Bronchial epithelial cell (primary cell): ENCODE measurements at regions not wholly inside any gene's neighbourhood (a gene's known extent, or its start where the extent isn't known, plus 50 kb on each side); places are given as distances from the start of the nearest gene placed in this dataset.

Source experiments
- DNase-seq: peaks from one replicate; pipeline ENCODE4 v3.0.0-alpha.2; 2010; ENCODE audit warnings: low read depth
- FAIRE-seq: peaks from 2 replicates; lab custom pipeline; 2011; peaks lifted over from hg19 to GRCh38; lab: Jason Lieb, UNC
- H3K27me3 ChIP-seq: 2 replicates; pipeline ENCODE4 v1.5.1; 2011; ENCODE audit warnings: low read length; ENCODE audit not compliant: control insufficient read depth, insufficient read depth
- H3K36me3 ChIP-seq: 2 replicates; pipeline ENCODE4 v1.5.1; 2011; ENCODE audit warnings: low read length; ENCODE audit not compliant: control insufficient read depth, insufficient read depth
- H3K4me3 ChIP-seq: 2 replicates; pipeline ENCODE4 v1.5.1; 2011; ENCODE audit warnings: mild to moderate bottlenecking, low read depth, low read length, control low read depth
- TF ChIP-seq, protein P1 (sequence below): IDR thresholded peaks from 2 replicates; pipeline ENCODE4 v1.5.1; 2011; ENCODE audit warnings: mild to moderate bottlenecking, moderate library complexity, low read length, control low read depth, inconsistent platforms; ENCODE audit not compliant: insufficient read depth, severe bottlenecking

DNA sequence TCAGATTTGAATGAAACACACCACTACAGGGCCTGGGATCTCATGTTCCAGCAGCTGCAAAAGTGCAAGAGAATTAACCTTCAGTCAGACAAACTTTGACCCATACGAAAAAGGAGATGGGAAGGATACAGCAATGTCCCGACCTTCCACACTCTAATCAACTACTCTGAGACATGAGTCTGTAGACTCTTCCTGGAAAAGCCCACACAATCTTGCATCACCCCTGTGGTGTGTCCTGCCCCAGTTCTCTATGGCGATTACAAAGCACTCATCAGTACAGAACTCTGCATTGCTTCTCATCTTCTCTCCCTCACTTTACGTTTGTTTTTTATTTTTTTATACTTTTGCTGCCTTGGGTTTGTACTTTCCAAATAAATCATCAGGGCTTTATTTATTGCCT is 241.0 kb upstream of the KIF2A start:
- TF ChIP-seq, protein P1, sequence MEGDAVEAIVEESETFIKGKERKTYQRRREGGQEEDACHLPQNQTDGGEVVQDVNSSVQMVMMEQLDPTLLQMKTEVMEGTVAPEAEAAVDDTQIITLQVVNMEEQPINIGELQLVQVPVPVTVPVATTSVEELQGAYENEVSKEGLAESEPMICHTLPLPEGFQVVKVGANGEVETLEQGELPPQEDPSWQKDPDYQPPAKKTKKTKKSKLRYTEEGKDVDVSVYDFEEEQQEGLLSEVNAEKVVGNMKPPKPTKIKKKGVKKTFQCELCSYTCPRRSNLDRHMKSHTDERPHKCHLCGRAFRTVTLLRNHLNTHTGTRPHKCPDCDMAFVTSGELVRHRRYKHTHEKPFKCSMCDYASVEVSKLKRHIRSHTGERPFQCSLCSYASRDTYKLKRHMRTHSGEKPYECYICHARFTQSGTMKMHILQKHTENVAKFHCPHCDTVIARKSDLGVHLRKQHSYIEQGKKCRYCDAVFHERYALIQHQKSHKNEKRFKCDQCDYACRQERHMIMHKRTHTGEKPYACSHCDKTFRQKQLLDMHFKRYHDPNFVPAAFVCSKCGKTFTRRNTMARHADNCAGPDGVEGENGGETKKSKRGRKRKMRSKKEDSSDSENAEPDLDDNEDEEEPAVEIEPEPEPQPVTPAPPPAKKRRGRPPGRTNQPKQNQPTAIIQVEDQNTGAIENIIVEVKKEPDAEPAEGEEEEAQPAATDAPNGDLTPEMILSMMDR = no peak
- Histone ChIP-seq H3K36me3 (no peaks in the 10 kb centered on the region), H3K4me3 (no peak overlapping the region), H3K27me3 (no peaks in the 10 kb centered on the region)
- no peak for FAIRE-seq
- no peak for DNase-seq

DNA sequence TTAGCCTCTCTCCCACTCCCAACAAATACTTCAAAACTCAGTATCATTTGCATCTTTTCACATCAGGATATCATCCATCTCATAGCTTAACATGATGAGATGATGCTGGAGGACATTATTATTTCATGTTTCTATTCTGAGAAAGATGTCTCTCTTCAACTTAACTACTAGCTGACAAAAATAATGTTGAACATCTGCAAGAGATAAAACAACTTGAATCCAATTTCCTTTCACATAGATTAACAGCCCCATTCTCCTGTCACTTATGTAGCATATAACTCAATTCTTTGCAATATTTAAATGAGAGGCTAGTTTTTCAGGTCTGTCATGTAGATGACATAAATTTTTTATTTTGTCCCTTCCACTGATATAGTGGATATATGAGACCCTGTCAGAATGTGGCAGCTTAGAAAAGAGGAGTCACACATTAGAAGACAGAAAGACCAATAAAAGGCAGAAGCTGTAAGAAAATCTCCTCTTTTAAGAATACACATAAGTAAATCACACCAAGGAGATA is 239.2 kb upstream of the KIF2A start:
- TF ChIP-seq, protein P1 = no peak
- no peak for FAIRE-seq
- no peaks in the 10 kb centered on the region for H3K27me3 ChIP-seq
- H3K4me3 ChIP-seq = no peak overlapping the region
- no peaks in the 10 kb centered on the region for H3K36me3 ChIP-seq
- no peak for DNase-seq

DNA sequence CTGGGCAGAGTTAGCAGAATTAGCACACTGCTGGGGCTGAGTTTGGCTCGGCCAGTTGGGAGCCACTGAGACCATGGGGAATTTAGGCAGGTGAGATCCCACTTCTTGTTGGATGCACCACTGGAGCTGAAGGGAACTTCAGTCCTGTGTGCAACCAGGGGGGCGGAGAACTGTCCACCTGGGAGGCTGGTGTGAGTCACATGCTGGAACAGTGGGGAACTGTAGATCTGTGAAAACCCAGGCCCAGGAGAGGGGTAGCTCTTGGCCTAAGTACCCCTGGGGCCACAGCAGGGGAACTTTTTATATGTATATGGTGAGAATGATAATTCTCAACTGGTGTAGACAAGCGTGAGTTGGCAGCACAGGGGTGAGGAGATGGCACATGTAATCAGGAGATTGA is 237.5 kb upstream of the KIF2A start:
- TF ChIP-seq, protein P1 = no peak
- Histone ChIP-seq H3K4me3 (no peak overlapping the region), H3K36me3 (no peaks in the 10 kb centered on the region), H3K27me3 (no peaks in the 10 kb centered on the region)
- no peak for FAIRE-seq
- DNase-seq = no peak

DNA sequence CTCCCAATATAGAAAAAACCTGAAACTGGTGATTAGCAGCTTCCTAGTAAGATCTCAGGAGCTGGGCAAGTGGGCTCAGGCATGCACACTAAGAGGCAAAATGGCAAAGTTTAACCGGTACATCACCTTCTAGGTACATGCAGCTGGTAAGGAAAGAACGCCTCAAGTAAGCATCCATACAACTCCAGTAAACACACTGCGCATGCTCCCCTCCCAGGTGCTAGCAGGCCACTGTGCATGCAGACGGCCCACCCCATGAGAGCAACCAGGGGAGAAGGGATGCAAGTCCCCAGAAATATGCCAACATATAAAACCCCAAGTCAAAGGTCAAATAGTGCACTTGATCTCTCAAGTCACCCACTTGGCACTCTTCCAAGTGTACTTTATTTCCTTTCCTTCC is 228.6 kb upstream of the KIF2A start:
- H3K27me3 ChIP-seq = no peaks in the 10 kb centered on the region
- no peak overlapping the region for H3K4me3 ChIP-seq
- FAIRE-seq (peak; percentile 80), DNase-seq (no peak)
- TF ChIP-seq, protein P1 = no peak
- no peaks in the 10 kb centered on the region for H3K36me3 ChIP-seq

DNA sequence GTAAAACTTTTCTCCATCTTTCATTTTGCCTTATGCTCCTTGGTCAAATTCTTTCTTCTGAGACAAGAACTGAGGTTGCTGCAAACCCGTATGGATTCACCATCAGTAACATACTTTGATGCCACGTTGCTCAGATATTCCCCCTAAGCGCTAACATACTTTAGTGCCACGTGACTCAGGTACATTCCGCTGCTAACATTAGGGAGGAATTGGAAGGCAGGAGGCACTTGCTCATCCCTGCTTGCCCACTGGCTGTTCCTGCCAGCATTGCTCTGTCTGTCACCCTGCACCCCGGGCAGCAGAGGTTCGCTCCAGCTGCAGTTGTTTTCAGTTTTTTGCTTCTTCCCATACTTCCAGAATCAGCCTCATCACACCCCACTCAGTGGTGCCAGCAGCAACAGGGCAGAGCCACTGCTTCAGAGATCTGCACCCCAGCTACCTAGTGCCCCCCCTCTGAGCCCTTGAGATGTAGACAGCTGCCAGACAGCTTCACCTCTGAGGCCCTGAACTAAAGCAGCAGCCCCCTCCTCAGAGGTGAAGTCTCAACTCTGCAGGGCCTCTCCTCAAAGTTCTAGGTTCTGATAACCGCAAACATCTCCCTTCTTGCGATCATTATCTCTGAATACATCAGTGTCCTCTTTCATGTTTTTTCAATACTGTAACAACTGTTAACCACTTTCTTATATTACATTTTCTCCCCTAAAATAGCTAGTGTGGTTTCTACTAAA is 228.0 kb upstream of the KIF2A start:
- no peak overlapping the region for H3K4me3 ChIP-seq
- no peaks in the 10 kb centered on the region for H3K36me3 ChIP-seq
- TF ChIP-seq, protein P1 = no peak
- no peaks in the 10 kb centered on the region for H3K27me3 ChIP-seq
- no peak for DNase-seq
- no peak for FAIRE-seq

DNA sequence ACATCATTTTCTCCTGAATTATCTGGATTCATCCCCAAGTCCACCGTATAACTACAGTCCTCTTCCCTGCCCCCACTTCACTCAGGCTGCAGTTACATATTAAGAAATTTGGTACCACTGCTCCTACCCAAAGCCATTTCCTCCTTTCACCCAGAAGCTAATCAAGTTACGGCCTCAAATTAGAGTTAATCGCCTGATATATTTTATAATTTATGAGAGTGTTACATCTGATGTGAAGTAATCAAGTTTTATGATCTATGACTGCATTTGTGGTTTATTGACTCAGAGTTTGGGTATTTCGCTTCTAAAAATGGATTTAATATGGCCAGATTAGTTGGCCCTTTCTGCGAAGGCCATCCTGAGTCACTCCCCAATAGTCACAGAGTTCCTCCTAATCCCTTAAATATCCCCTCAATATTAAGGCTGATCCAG is 223.6 kb upstream of the KIF2A start:
- Histone ChIP-seq H3K4me3 (no peak overlapping the region), H3K36me3 (no peaks in the 10 kb centered on the region), H3K27me3 (no peaks in the 10 kb centered on the region)
- no peak for FAIRE-seq
- DNase-seq = peak; percentile 89
- TF ChIP-seq, protein P1 = no peak
